Parathyroid adenoma (tissue), 2 donors: ENCODE measurements at regions not wholly inside any gene's neighbourhood (a gene's known extent, or its start where the extent isn't known, plus 50 kb on each side); places are given as distances from the start of the nearest gene placed in this dataset.

Experiments
- H2AFZ ChIP-seq: fragments of 300-600 bp; sonication (generic); one replicate; pipeline ENCODE4 v1.7.0; 2017; ENCODE audit warnings: antibody characterized with exemption, mild to moderate bottlenecking
- H3K27ac ChIP-seq: fragments of 300-600 bp; sonication (generic); one replicate; pipeline ENCODE4 v1.7.0; 2017
- H3K27me3 ChIP-seq: fragments of 300-600 bp; sonication (generic); one replicate; pipeline ENCODE4 v1.7.0; 2017; ENCODE audit warnings: low read length; ENCODE audit not compliant: control insufficient read depth, insufficient read depth
- H3K36me3 ChIP-seq: fragments of 300-600 bp; sonication (generic); one replicate; pipeline ENCODE4 v1.7.0; 2017; ENCODE audit warnings: low read length; ENCODE audit not compliant: control insufficient read depth, insufficient read depth
- H3K4me1 ChIP-seq: fragments of 300-600 bp; sonication (generic); one replicate; pipeline ENCODE4 v1.7.0; 2017; ENCODE audit warnings: control low read depth
- H3K4me2 ChIP-seq: fragments of 300-600 bp; sonication (generic); one replicate; pipeline ENCODE4 v1.7.0; 2017; ENCODE audit warnings: low read length
- H3K4me3 ChIP-seq: fragments of 300-600 bp; sonication (generic); one replicate; pipeline ENCODE4 v1.7.0; 2017; ENCODE audit warnings: low read depth, low read length
- H3K79me2 ChIP-seq: fragments of 300-600 bp; sonication (generic); one replicate; pipeline ENCODE4 v1.7.0; 2017; ENCODE audit warnings: control low read depth
- H3K9ac ChIP-seq: fragments of 300-600 bp; sonication (generic); one replicate; pipeline ENCODE4 v1.7.0; 2017; ENCODE audit warnings: mild to moderate bottlenecking
- H3K9me3 ChIP-seq: fragments of 300-600 bp; sonication (generic); one replicate; pipeline ENCODE4 v1.7.0; 2017; ENCODE audit warnings: low read length; ENCODE audit not compliant: control insufficient read depth
- TF ChIP-seq, protein P1 (sequence below): fragments of 300-600 bp; sonication (generic); IDR thresholded peaks from one replicate; pipeline ENCODE4 v1.7.0; 2017; ENCODE audit warnings: antibody characterized with exemption, mild to moderate bottlenecking
- donor health status: primary hyperparathyroidism.

DNA sequence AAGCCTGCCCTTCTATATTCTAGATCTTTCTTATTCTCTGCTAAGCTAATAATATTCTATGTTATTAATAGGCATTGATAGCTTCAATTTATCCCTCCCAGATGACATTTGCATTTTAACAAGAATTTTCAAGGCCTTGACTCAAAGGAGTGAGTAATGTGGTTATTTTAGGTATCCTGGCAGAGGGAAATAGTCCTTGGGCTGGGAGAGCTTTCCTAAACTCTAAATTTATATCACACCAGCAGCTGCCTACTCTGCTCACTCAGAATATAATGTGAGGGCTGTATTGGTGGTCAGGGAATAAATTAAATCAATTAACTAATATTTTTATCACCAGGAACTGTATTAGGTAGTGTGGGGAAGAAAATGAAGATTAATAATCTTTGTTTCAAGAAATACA is 74.8 kb upstream of the ADAM23 start:
- Histone ChIP-seq H2AFZ (no peak overlapping the region), H3K36me3 (no peaks in the 10 kb centered on the region), H3K27ac (no peak overlapping the region)

GRCh38 chr2:206368933-206369569 is 74.3 kb upstream of the ADAM23 start:
- Histone ChIP-seq H3K36me3 (no peaks in the 10 kb centered on the region), H3K27me3 (no peaks in the 10 kb centered on the region), H2AFZ (peak overlapping the region; percentile 50), H3K79me2 (no peaks in the 10 kb centered on the region), H3K4me1 (peaks cover 3% of the 10 kb centered on the region), H3K4me2 (no peak overlapping the region), H3K9ac (no peak overlapping the region), H3K4me3 (no peak overlapping the region), H3K27ac (no peak overlapping the region), H3K9me3 (no peaks in the 10 kb centered on the region)
- TF ChIP-seq, protein P1, sequence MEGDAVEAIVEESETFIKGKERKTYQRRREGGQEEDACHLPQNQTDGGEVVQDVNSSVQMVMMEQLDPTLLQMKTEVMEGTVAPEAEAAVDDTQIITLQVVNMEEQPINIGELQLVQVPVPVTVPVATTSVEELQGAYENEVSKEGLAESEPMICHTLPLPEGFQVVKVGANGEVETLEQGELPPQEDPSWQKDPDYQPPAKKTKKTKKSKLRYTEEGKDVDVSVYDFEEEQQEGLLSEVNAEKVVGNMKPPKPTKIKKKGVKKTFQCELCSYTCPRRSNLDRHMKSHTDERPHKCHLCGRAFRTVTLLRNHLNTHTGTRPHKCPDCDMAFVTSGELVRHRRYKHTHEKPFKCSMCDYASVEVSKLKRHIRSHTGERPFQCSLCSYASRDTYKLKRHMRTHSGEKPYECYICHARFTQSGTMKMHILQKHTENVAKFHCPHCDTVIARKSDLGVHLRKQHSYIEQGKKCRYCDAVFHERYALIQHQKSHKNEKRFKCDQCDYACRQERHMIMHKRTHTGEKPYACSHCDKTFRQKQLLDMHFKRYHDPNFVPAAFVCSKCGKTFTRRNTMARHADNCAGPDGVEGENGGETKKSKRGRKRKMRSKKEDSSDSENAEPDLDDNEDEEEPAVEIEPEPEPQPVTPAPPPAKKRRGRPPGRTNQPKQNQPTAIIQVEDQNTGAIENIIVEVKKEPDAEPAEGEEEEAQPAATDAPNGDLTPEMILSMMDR: no peak

More for the DNA sequence above, 74.8 kb upstream of the ADAM23 start:
- H3K27me3 ChIP-seq: no peaks in the 10 kb centered on the region
- H3K79me2 ChIP-seq: no peaks in the 10 kb centered on the region
- TF ChIP-seq, protein P1: no peak
- H3K4me3 ChIP-seq: no peak overlapping the region
- no peak overlapping the region for H3K4me2 ChIP-seq
- no peaks in the 10 kb centered on the region for H3K9me3 ChIP-seq
- peaks cover 3% of the 10 kb centered on the region for H3K4me1 ChIP-seq
- H3K9ac ChIP-seq: no peak overlapping the region

- no peaks in the 10 kb centered on the region for H3K27me3 ChIP-seq
- H3K9ac ChIP-seq: no peak overlapping the region
- no peak overlapping the region for H3K4me2 ChIP-seq
- no peaks in the 10 kb centered on the region for H3K9me3 ChIP-seq
- TF ChIP-seq, protein P1: no peak
- H2AFZ ChIP-seq: no peak overlapping the region
- H3K27ac ChIP-seq: no peak overlapping the region
- no peaks in the 10 kb centered on the region for H3K36me3 ChIP-seq
- no peaks in the 10 kb centered on the region for H3K4me1 ChIP-seq
- no peaks in the 10 kb centered on the region for H3K79me2 ChIP-seq
- H3K4me3 ChIP-seq: no peak overlapping the region
These were observed 67.4 kb upstream of the ADAM23 start for GRCh38 chr2:206375956-206376355.

- no peaks in the 10 kb centered on the region for H3K36me3 ChIP-seq
- TF ChIP-seq, protein P1: no peak
- no peak overlapping the region for H3K4me2 ChIP-seq
- no peak overlapping the region for H2AFZ ChIP-seq
- no peaks in the 10 kb centered on the region for H3K4me1 ChIP-seq
- no peak overlapping the region for H3K27ac ChIP-seq
- no peaks in the 10 kb centered on the region for H3K79me2 ChIP-seq
- no peaks in the 10 kb centered on the region for H3K9me3 ChIP-seq
- H3K4me3 ChIP-seq: no peak overlapping the region
- no peak overlapping the region for H3K9ac ChIP-seq
- H3K27me3 ChIP-seq: no peaks in the 10 kb centered on the region
These were observed 64.5 kb upstream of the ADAM23 start for GRCh38 chr2:206378835-206379234.

- Histone ChIP-seq H3K9me3 (no peaks in the 10 kb centered on the region), H2AFZ (no peak overlapping the region), H3K4me1 (no peaks in the 10 kb centered on the region), H3K9ac (no peak overlapping the region), H3K27ac (no peak overlapping the region), H3K4me2 (no peak overlapping the region), H3K27me3 (no peaks in the 10 kb centered on the region), H3K4me3 (no peak overlapping the region), H3K79me2 (no peaks in the 10 kb centered on the region), H3K36me3 (no peaks in the 10 kb centered on the region)
- TF ChIP-seq, protein P1: no peak
These were observed 64.1 kb upstream of the ADAM23 start for GRCh38 chr2:206379266-206379665.
